ENCODE measurements at regions not wholly inside any gene's neighbourhood (a gene's known extent, or its start where the extent isn't known, plus 50 kb on each side); places are given as distances from the start of the nearest gene placed in this dataset.

- Histone ChIP-seq H3K27ac (no peak overlapping the region), H3K4me3 (no peak overlapping the region)
- DNase-seq (ENCODE audit: low spot score), result no peak
- TF ChIP-seq, protein P1, sequence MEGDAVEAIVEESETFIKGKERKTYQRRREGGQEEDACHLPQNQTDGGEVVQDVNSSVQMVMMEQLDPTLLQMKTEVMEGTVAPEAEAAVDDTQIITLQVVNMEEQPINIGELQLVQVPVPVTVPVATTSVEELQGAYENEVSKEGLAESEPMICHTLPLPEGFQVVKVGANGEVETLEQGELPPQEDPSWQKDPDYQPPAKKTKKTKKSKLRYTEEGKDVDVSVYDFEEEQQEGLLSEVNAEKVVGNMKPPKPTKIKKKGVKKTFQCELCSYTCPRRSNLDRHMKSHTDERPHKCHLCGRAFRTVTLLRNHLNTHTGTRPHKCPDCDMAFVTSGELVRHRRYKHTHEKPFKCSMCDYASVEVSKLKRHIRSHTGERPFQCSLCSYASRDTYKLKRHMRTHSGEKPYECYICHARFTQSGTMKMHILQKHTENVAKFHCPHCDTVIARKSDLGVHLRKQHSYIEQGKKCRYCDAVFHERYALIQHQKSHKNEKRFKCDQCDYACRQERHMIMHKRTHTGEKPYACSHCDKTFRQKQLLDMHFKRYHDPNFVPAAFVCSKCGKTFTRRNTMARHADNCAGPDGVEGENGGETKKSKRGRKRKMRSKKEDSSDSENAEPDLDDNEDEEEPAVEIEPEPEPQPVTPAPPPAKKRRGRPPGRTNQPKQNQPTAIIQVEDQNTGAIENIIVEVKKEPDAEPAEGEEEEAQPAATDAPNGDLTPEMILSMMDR (IDR thresholded peaks at IDR 0.05), result no peak
Measured at GRCh38 chr18:33987206-33987605, 237.5 kb downstream of the NOL4 start.

DNA sequence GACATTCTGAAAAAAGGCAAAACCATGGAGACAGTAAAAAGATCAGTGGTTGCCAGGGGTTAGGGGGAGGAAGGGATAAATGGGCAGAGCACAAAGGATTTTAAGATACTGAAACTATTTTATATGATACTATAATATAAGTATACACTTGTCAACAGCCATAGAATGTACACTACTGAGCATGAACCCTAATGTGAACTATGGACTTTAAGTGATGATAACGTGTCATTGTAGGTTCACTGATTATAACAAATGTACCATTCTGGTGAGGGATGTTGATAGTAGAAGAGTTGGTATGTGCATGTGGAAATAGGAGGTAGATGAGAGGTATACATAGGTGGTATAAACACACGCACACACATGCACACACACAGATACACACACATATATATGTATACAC lies 241.6 kb downstream of the NOL4 start:
- TF ChIP-seq, protein P1 (IDR thresholded peaks at IDR 0.05), result no peak
- DNase-seq (ENCODE audit: low spot score), result no peak

GRCh38 chr18:33960417-33960816 lies 264.3 kb downstream of the NOL4 start:
- H3K4me3 ChIP-seq, result no peak overlapping the region
- TF ChIP-seq, protein P1 (IDR thresholded peaks at IDR 0.05), result no peak
- H3K27ac ChIP-seq, result no peak overlapping the region
- no peak for DNase-seq (ENCODE audit: low spot score)

More for the DNA sequence above, 241.6 kb downstream of the NOL4 start:
- Histone ChIP-seq H3K4me3 (no peak overlapping the region), H3K27ac (no peak overlapping the region)

GRCh38 chr18:33959609-33960008 lies 265.1 kb downstream of the NOL4 start:
- TF ChIP-seq, protein P1 (IDR thresholded peaks at IDR 0.05), result no peak
- no peak overlapping the region for H3K4me3 ChIP-seq
- no peak for DNase-seq (ENCODE audit: low spot score)

DNA sequence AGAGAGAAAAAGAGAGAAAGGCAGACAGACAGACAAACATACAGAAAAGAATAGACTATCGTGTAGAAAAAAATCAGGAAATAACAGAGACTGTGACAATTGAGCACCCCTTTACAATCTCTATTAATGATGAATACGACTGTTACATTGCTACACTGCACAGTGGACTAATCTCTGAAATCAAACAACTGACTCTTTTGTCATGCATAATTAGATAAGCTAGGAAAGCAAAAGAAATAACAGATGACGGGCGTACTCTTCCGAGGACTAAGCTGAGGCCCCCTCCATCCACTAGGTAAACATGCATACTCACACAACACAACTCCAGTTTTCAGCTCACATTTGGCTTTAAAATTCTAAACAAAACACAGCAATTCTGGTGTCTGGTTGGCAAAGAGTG lies 267.0 kb downstream of the NOL4 start:
- Histone ChIP-seq H3K4me3 (no peak overlapping the region), H3K27ac (no peak overlapping the region)
- TF ChIP-seq, protein P1 (IDR thresholded peaks at IDR 0.05), result no peak
- no peak for DNase-seq (ENCODE audit: low spot score)

More at GRCh38 chr18:33959609-33960008, 265.1 kb downstream of the NOL4 start:
- H3K27ac ChIP-seq, result no peak overlapping the region

DNA sequence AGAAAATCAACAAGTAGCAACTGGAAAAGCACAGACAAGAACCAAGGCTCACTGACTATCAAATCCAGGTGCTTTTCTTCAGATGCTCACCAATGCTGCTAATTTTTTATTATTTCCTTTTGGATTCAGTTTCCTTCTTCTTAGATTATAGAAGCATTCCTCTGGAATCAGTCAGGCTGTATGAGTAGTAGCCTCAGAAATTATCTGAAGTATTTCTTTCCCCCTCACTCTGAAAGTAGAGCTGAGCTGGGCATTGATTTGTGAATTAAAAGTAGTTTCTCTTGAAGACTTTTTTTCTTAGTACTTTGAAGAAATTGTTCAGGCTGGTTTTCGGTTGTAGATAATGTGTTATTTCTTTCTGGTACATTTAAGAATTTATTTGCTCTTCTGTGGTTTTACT lies 273.7 kb downstream of the NOL4 start:
- TF ChIP-seq, protein P1 (IDR thresholded peaks at IDR 0.05), result no peak
- no peak for DNase-seq (ENCODE audit: low spot score)
- no peak overlapping the region for H3K4me3 ChIP-seq
- no peak overlapping the region for H3K27ac ChIP-seq

GRCh38 chr18:33946336-33946735 lies 278.4 kb downstream of the NOL4 start:
- no peak overlapping the region for H3K4me3 ChIP-seq
- H3K27ac ChIP-seq, result no peak overlapping the region
- TF ChIP-seq, protein P1 (IDR thresholded peaks at IDR 0.05), result no peak
- no peak for DNase-seq (ENCODE audit: low spot score)
